Thyroid gland (tissue), 4 donors: ENCODE measurements at regions not wholly inside any gene's neighbourhood (a gene's known extent, or its start where the extent isn't known, plus 50 kb on each side); places are given as distances from the start of the nearest gene placed in this dataset.

Source experiments
- CTCF ChIP-seq, 6 experiments: fragments of 200-600 bp in 3 of 6; fragments of 450-650 bp in 3 of 6; sonication (generic) in 3 of 6; IDR thresholded peaks; one replicate each; pipeline ENCODE4 v1.5.1; 2016 to 2019; ENCODE audit warnings: antibody characterized with exemption in 6 of 6, mild to moderate bottlenecking in 2 of 6, inconsistent platforms in 1 of 6, moderate library complexity in 1 of 6
- POLR2A ChIP-seq, 2 donors: fragments of 450-650 bp; IDR thresholded peaks; one replicate each; pipeline ENCODE4 v1.6.1; 2017; ENCODE audit warnings: antibody characterized with exemption in 2 of 2, mild to moderate bottlenecking in 2 of 2, moderate library complexity in 1 of 2

DNA sequence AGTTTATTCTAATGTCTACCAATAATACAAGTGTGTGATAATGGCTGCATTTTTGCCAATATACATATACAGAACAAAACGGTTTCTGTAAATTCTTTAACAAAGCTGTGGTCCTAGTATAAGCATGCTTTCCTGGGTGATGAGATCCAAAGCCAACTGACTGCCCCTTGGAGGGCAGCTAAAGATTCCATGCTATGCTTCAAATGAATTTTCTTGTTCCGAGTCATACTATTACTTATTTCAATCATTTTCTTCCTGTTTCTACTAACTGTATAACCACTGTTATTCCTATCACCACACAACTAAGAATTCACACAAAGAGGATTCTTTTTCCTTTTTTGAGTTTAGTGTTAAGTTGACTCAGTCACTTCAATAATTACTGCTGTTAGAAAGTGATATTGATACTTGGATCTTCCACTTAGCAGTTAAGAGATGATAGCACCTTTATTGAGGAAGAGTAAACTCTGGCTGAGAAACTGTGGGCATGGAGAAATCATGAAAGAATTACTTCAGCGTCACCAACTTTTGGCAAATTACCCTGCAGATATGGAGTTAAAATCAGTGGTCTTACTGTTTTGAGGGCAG lies 197.5 kb downstream of the ARL4A start:
- TF ChIP-seq POLR2A (IDR thresholded peaks at IDR 0.05) (no peak), CTCF (IDR thresholded peaks at IDR 0.05) (no peak)
